ENCODE measurements at regions not wholly inside any gene's neighbourhood (a gene's known extent, or its start where the extent isn't known, plus 50 kb on each side); places are given as distances from the start of the nearest gene placed in this dataset.

DNA sequence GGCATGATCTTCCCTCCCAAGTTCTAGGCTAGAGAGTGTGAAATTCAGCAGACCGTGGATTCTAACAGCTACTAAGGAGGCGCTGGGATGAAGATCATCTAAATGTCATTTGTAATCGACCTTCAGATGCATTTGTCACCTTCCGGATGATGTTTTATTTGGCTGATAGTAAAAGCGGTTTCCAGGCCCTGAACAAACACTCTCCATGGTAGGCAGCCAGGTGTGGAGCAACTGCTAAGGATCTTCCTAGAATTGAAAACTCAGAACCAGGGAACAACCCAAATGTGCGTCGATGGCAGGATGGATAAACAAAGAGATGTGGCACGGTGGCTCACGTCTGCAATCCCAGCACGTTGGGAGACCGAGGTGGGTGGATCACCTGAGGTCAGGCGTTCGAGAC is 107.2 kb upstream of the CACNA1A start:
- Histone ChIP-seq H3K4me1 (no peaks in the 10 kb centered on the region), H3K36me3 (no peaks in the 10 kb centered on the region), H3K27ac (no peak overlapping the region), H3K4me3 (no peak overlapping the region), H3K9me3 (no peaks in the 10 kb centered on the region), H3K27me3 (no peaks in the 10 kb centered on the region)
- in situ Hi-C loops (cut with MboI; ENCODE audit: low sequenced_read_pairs in 4 of 4): loop anchor here in 1 of 4 donors (25.0 kb wide), 2 partner anchors 249 to 449 kb away; partner anchors contain the start of genes MISP3 and PALM3
- intact Hi-C loops (cut with DNase I; ENCODE audit: low total_unique reads): no loop called here
- DNase-seq (no peak), ATAC-seq (no peak)
- no peak for TF ChIP-seq POLR2A (IDR thresholded peaks at IDR 0.05)
- TF ChIP-seq, protein P1, sequence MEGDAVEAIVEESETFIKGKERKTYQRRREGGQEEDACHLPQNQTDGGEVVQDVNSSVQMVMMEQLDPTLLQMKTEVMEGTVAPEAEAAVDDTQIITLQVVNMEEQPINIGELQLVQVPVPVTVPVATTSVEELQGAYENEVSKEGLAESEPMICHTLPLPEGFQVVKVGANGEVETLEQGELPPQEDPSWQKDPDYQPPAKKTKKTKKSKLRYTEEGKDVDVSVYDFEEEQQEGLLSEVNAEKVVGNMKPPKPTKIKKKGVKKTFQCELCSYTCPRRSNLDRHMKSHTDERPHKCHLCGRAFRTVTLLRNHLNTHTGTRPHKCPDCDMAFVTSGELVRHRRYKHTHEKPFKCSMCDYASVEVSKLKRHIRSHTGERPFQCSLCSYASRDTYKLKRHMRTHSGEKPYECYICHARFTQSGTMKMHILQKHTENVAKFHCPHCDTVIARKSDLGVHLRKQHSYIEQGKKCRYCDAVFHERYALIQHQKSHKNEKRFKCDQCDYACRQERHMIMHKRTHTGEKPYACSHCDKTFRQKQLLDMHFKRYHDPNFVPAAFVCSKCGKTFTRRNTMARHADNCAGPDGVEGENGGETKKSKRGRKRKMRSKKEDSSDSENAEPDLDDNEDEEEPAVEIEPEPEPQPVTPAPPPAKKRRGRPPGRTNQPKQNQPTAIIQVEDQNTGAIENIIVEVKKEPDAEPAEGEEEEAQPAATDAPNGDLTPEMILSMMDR (IDR thresholded peaks at IDR 0.05 in 4 of 5, conservative IDR thresholded peaks at IDR 0.05 in 1 of 5): no peak

DNA sequence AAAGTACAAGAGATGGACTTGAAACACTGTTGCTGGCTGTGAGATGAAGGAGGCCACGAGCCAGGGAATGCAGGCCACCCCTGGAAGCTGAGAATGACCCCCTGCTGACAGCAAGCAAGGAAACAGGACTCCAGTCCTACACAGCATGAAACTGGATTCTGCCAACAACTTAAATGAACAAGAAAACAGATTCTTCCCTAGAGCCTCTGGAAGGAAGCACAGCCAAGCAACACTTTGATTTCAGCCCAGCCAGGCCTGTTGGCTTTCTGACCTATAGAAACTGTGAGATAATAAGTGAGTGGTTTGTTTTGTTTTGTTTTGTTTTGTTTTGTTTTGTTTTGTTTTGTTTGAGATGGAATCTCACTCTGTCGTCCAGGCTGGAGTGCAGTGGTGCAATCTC is 105.3 kb upstream of the CACNA1A start:
- Histone ChIP-seq H3K4me1 (no peaks in the 10 kb centered on the region), H3K9me3 (no peaks in the 10 kb centered on the region), H3K27ac (no peak overlapping the region), H3K27me3 (no peaks in the 10 kb centered on the region), H3K4me3 (no peak overlapping the region), H3K36me3 (no peaks in the 10 kb centered on the region)
- TF ChIP-seq, protein P1 (IDR thresholded peaks at IDR 0.05 in 4 of 5, conservative IDR thresholded peaks at IDR 0.05 in 1 of 5): no peak
- TF ChIP-seq POLR2A (IDR thresholded peaks at IDR 0.05): no peak
- intact Hi-C loops (cut with DNase I; ENCODE audit: low total_unique reads): no loop called here
- DNase-seq (no peak), ATAC-seq (no peak)
- in situ Hi-C loops (cut with MboI; ENCODE audit: low sequenced_read_pairs in 4 of 4): loop anchor here in 1 of 4 donors (25.0 kb wide), 2 partner anchors 251 to 451 kb away; partner anchors contain the start of genes MISP3 and PALM3

DNA sequence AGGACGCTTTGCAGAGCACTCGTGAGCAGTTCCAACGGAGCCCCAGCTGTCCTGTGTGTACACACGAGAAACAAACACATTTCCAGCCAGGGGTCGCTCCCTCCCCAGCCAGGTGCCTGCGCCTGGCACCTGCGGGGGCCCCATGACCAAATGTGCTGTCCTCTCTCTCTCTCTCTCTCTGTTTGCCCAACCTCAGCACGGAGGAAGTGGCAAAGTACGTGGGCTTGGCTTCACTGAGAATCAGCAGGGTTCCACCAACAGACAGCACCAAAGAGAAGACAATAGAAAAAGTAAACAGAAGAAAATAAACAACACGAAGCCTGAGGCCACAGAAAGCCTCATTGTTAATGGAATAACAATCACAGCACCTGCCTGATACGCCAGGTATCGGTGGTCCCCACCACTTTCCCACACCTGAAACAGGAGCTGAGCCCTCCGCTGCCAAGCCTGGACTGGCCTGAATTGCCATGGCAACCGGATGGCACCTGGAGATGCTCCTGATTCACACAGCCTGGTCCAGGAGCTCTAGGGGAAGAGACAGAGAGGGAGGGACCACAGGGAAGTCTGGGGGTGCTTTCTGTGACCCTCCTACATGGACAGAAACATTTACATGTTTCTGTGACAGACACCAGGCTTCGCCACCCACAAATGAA is 103.9 kb upstream of the CACNA1A start:
- ATAC-seq: no peak
- H3K4me3 ChIP-seq: no peak overlapping the region
- intact Hi-C loops (cut with DNase I; ENCODE audit: low total_unique reads): no loop called here
- no peaks in the 10 kb centered on the region for H3K36me3 ChIP-seq
- in situ Hi-C loops (cut with MboI; ENCODE audit: low sequenced_read_pairs in 4 of 4): loop anchor here in 1 of 4 donors (25.0 kb wide), 2 partner anchors 252 to 452 kb away; partner anchors contain the start of genes MISP3 and PALM3
- H3K27ac ChIP-seq: no peak overlapping the region
- H3K27me3 ChIP-seq: no peaks in the 10 kb centered on the region
- TF ChIP-seq POLR2A (IDR thresholded peaks at IDR 0.05): no peak
- TF ChIP-seq, protein P1 (IDR thresholded peaks at IDR 0.05 in 4 of 5, conservative IDR thresholded peaks at IDR 0.05 in 1 of 5): no peak
- H3K4me1 ChIP-seq: no peaks in the 10 kb centered on the region
- H3K9me3 ChIP-seq: no peaks in the 10 kb centered on the region
- no peak for DNase-seq

DNA sequence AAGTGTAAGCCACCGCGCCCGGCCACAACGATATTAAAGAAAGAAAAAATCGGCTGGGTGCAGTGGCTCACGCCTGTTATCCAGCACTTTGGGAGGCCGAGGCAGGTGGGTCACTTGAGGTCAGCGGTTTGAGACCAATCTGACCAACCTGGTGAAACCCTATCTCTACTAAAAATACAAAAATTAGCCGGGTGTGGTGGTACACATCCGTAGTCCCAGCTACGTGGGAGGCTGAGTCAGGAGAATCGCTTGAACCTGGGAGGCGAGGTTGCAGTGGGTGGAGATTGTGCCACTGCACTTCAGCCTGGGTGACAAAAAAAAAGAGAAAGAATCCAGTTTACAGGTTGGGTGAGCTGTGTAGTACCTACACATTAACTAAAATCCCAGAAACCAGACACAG is 99.9 kb upstream of the CACNA1A start:
- Histone ChIP-seq H3K27ac (no peak overlapping the region), H3K4me3 (no peak overlapping the region), H3K9me3 (no peaks in the 10 kb centered on the region), H3K36me3 (no peaks in the 10 kb centered on the region), H3K27me3 (no peaks in the 10 kb centered on the region), H3K4me1 (no peaks in the 10 kb centered on the region)
- no peak for DNase-seq
- intact Hi-C loops (cut with DNase I; ENCODE audit: low total_unique reads) (no loop called here), in situ Hi-C loops (cut with MboI; ENCODE audit: low sequenced_read_pairs in 4 of 4) (loop anchor here in 1 of 4 donors (25.0 kb wide), 2 partner anchors 256 to 456 kb away; partner anchors contain the start of genes MISP3 and PALM3)
- TF ChIP-seq POLR2A (IDR thresholded peaks at IDR 0.05): no peak
- TF ChIP-seq, protein P1 (IDR thresholded peaks at IDR 0.05 in 4 of 5, conservative IDR thresholded peaks at IDR 0.05 in 1 of 5): no peak
- ATAC-seq: no peak
